HCT116 (cell line): ENCODE measurements at regions not wholly inside any gene's neighbourhood (a gene's known extent, or its start where the extent isn't known, plus 50 kb on each side); places are given as distances from the start of the nearest gene placed in this dataset.

Experiments
- ATAC-seq: fragments of 200-7000 bp; cut with Tn5 transposase; 2 replicates; pipeline ENCODE4 v1.9.1; 2020; ENCODE audit warnings: mild to moderate bottlenecking, moderate library complexity
- BruUV-seq: library from RNA; stranded (reverse); fragments of 400-500 nt; replicated peaks from 2 replicates; lab custom pipeline; 2021; lab: Mats Ljungman, UMichigan
- CTCF ChIA-PET: fragments of 300-600 bp; sonication (Branson Sonifier 250); formaldehyde crosslinking; loops from one replicate; lab custom pipeline; 2021; ENCODE audit warnings: antibody characterized with exemption; lab: Charles Lee
- POLR2A ChIA-PET: fragments of 300-600, 350-600 bp; sonication (Branson Sonifier 250); formaldehyde crosslinking; loops from one replicate; lab custom pipeline; 2021; ENCODE audit warnings: antibody characterized with exemption; lab: Charles Lee
- RAD21 ChIA-PET, 2 experiments: fragments of 300-600 bp; sonication (Branson Sonifier 250); formaldehyde crosslinking; loops; one replicate each; lab custom pipeline; 2023; ENCODE audit warnings: low total read pairs in 2 of 2; ENCODE audit not compliant: uncharacterized antibody in 2 of 2, unreplicated experiment in 2 of 2, low non-redundant PET in 1 of 2; lab: Charles Lee
- DNase-seq: peaks from one replicate; pipeline ENCODE4 v3.0.0-alpha.2; 2010; ENCODE audit warnings: low read depth, low spot score
- H2AFZ ChIP-seq: fragments of 200-600 bp; shearing (Covaris generic), sonication (generic); 2 replicates; pipeline ENCODE4 v1.6.1; 2017; ENCODE audit warnings: low read depth, mixed run types, mixed read lengths, antibody characterized with exemption, low read length; ENCODE audit not compliant: poor library complexity, severe bottlenecking
- H3K27ac ChIP-seq: 2 replicates; pipeline ENCODE4 v1.5.1; 2012; ENCODE audit warnings: low read depth, low read length
- H3K27me3 ChIP-seq: fragments of 200-600 bp; sonication (generic); 2 replicates; pipeline ENCODE4 v1.6.1; 2016; ENCODE audit warnings: mixed run types, low read length, mixed read lengths; ENCODE audit not compliant: insufficient read depth
- H3K36me3 ChIP-seq, 2 experiments: fragments of 200-500 bp in 1 of 2; fragments of 200-600 bp in 1 of 2; sonication (Bioruptor generic) in 1 of 2; sonication (generic) in 1 of 2; 2 replicates each; pipeline versions ENCODE4 v1.5.1 to v1.6.1; 2014 to 2016; ENCODE audit warnings: low read length in 2 of 2, inconsistent platforms in 1 of 2, mixed read lengths in 1 of 2, mixed run types in 1 of 2; ENCODE audit not compliant: insufficient read depth in 2 of 2, control insufficient read depth in 1 of 2
- H3K4me1 ChIP-seq, 2 experiments: fragments of 200-600 bp in 1 of 2; sonication (generic) in 1 of 2; 2 replicates each; pipeline versions ENCODE4 v1.5.1 to v1.6.1; 2012 to 2017; ENCODE audit warnings: low read length in 2 of 2, inconsistent platforms in 1 of 2, mild to moderate bottlenecking in 1 of 2, mixed read lengths in 1 of 2, mixed run types in 1 of 2, moderate library complexity in 1 of 2; ENCODE audit not compliant: insufficient read depth in 2 of 2, control insufficient read depth in 1 of 2
- H3K4me2 ChIP-seq: fragments of 200-600 bp; sonication (generic); 2 replicates; pipeline ENCODE4 v1.6.1; 2017; ENCODE audit warnings: mixed run types, low read length, mixed read lengths
- H3K4me3 ChIP-seq, 2 experiments: fragments of 200-600 bp in 1 of 2; sonication (generic) in 1 of 2; replicated peaks in 1 of 2; 2 replicates each; pipeline ENCODE4 v1.5.1; 2011 to 2016; ENCODE audit warnings: low read length in 2 of 2, control low read depth in 1 of 2, low read depth in 1 of 2, mild to moderate bottlenecking in 1 of 2, mixed read lengths in 1 of 2, mixed run types in 1 of 2
- H3K79me2 ChIP-seq: fragments of 200-600 bp; sonication (generic); 2 replicates; pipeline ENCODE4 v1.6.1; 2017; ENCODE audit warnings: mild to moderate bottlenecking, mixed run types, low read length, moderate library complexity, mixed read lengths; ENCODE audit not compliant: insufficient read depth
- H3K9ac ChIP-seq: fragments of 200-600 bp; sonication (generic); 2 replicates; pipeline ENCODE4 v1.6.1; 2016; ENCODE audit warnings: low read length, mixed read lengths
- H3K9me2 ChIP-seq: fragments of 200-600 bp; sonication (generic), shearing (Covaris generic); 2 replicates; pipeline ENCODE4 v1.6.1; 2017; ENCODE audit warnings: mixed run types, mild to moderate bottlenecking, moderate library complexity; ENCODE audit not compliant: insufficient read depth
- H3K9me3 ChIP-seq, 2 experiments: fragments of 200-500 bp in 1 of 2; fragments of 200-600 bp in 1 of 2; sonication (Bioruptor generic) in 1 of 2; sonication (generic) in 1 of 2; 2 replicates each; pipeline ENCODE4 v1.6.1; 2014 to 2017; ENCODE audit warnings: low read length in 2 of 2, mixed read lengths in 2 of 2, inconsistent platforms in 1 of 2, low read depth in 1 of 2, mild to moderate bottlenecking in 1 of 2, mixed run types in 1 of 2, moderate library complexity in 1 of 2; ENCODE audit not compliant: control insufficient read depth in 1 of 2, insufficient read depth in 1 of 2
- H4K20me1 ChIP-seq: fragments of 200-600 bp; sonication (generic), shearing (Covaris generic); 2 replicates; pipeline ENCODE4 v1.6.1; 2017; ENCODE audit warnings: mixed run types, mild to moderate bottlenecking, moderate library complexity; ENCODE audit not compliant: insufficient read depth
- CBX3 ChIP-seq: IDR thresholded peaks from 2 replicates; pipeline ENCODE4 v1.6.1; 2012; ENCODE audit warnings: low read depth
- EGR1 ChIP-seq: IDR thresholded peaks from 2 replicates; pipeline ENCODE4 v1.6.1; 2012; ENCODE audit warnings: low read depth
- ELF1 ChIP-seq: IDR thresholded peaks from 2 replicates; pipeline ENCODE4 v1.6.1; 2012; ENCODE audit warnings: low read depth, borderline replicate concordance
- EZH2phosphoT487 ChIP-seq: fragments of 200-600 bp; IDR thresholded peaks from 2 replicates; pipeline ENCODE4 v1.6.1; 2018; ENCODE audit warnings: antibody characterized with exemption, borderline replicate concordance
- FOSL1 ChIP-seq: IDR thresholded peaks from 2 replicates; pipeline ENCODE4 v1.6.1; 2012; ENCODE audit warnings: low read depth
- JUND ChIP-seq: IDR thresholded peaks from 2 replicates; pipeline ENCODE4 v1.6.1; 2012
- POLR2A ChIP-seq: IDR thresholded peaks from 2 replicates; pipeline ENCODE4 v1.7.0; 2011; ENCODE audit warnings: borderline replicate concordance; ENCODE audit not compliant: insufficient read depth, insufficient read length; ENCODE audit errors: extremely low read depth
- POLR2AphosphoS5 ChIP-seq: IDR thresholded peaks from 2 replicates; pipeline ENCODE4 v1.6.1; 2011; ENCODE audit warnings: mild to moderate bottlenecking, low read depth, low read length, moderate library complexity
- SP1 ChIP-seq: IDR thresholded peaks from 2 replicates; pipeline ENCODE4 v1.6.1; 2012; ENCODE audit warnings: low read depth
- SRF ChIP-seq: IDR thresholded peaks from 2 replicates; pipeline ENCODE4 v1.6.1; 2012; ENCODE audit warnings: low read depth
- TCF7L2 ChIP-seq: IDR thresholded peaks from 2 replicates; pipeline ENCODE4 v1.7.0; 2011; ENCODE audit warnings: borderline replicate concordance, inconsistent platforms; ENCODE audit not compliant: insufficient read depth, insufficient read length; ENCODE audit errors: extremely low read depth
- YY1 ChIP-seq: IDR thresholded peaks from 2 replicates; pipeline ENCODE4 v1.6.1; 2011; ENCODE audit warnings: low read length, low read depth, moderate library complexity, mild to moderate bottlenecking; ENCODE audit not compliant: insufficient replicate concordance; ENCODE audit errors: extremely low read depth
- ZBTB33 ChIP-seq: IDR thresholded peaks from 2 replicates; pipeline ENCODE4 v1.6.1; 2011; ENCODE audit warnings: mild to moderate bottlenecking, low read length, moderate library complexity; ENCODE audit not compliant: insufficient replicate concordance; ENCODE audit errors: extremely low read depth
- ZFX ChIP-seq: fragments of 450-650 bp; IDR thresholded peaks from 2 replicates; pipeline ENCODE4 v1.6.1; 2017
- intact Hi-C: fragments of 100-400 bp; cut with micrococcal nuclease; formaldehyde crosslinking; loops from 2 replicates; pipeline ENCODE4 v1.10.0; 2022
- TF ChIP-seq, protein P1 (sequence below): IDR thresholded peaks from 2 replicates; pipeline ENCODE4 v1.6.1; 2012
- TF ChIP-seq, protein P2 (sequence below): IDR thresholded peaks from 2 replicates; pipeline ENCODE4 v1.6.1; 2012
- TF ChIP-seq, protein P3 (sequence below): IDR thresholded peaks from 2 replicates; pipeline ENCODE4 v1.6.1; 2012; ENCODE audit warnings: low read depth

- TF ChIP-seq, protein P1, sequence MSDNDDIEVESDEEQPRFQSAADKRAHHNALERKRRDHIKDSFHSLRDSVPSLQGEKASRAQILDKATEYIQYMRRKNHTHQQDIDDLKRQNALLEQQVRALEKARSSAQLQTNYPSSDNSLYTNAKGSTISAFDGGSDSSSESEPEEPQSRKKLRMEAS = no peak
- no peak for TF ChIP-seq SP1
- no peak for TF ChIP-seq ZFX
These were observed 732.0 kb downstream of the TAF11L14 start (continued) for GRCh38 chr5:18366234-18366633.

- POLR2A ChIA-PET = no interaction called here
These were observed 736.3 kb downstream of the TAF11L14 start for GRCh38 chr5:18370531-18370930.

More at GRCh38 chr5:18370531-18370930, 736.3 kb downstream of the TAF11L14 start:
- RAD21 ChIA-PET = no interaction called here
- ATAC-seq (no peak), DNase-seq (no peak)
- no peak overlapping the region for H3K27ac ChIP-seq
- CTCF ChIA-PET = no interaction called here
- H3K79me2 ChIP-seq = no peaks in the 10 kb centered on the region
- no peak overlapping the region for H3K4me2 ChIP-seq
- H3K27me3 ChIP-seq = no peaks in the 10 kb centered on the region
- H2AFZ ChIP-seq = no peak overlapping the region
- H3K9me3 ChIP-seq = peaks cover 0 to 21% of the 10 kb centered on the region in 2 experiments; a peak in 2 of 4 replicates
- TF ChIP-seq CBX3 (no peak), YY1 (no peak), ZFX (no peak), ZBTB33 (no peak), SP1 (no peak), JUND (no peak), FOSL1 (no peak), EGR1 (no peak), POLR2AphosphoS5 (no peak), EZH2phosphoT487 (no peak), TCF7L2 (no peak), POLR2A (no peak), SRF (no peak), ELF1 (no peak)
- TF ChIP-seq, protein P2, sequence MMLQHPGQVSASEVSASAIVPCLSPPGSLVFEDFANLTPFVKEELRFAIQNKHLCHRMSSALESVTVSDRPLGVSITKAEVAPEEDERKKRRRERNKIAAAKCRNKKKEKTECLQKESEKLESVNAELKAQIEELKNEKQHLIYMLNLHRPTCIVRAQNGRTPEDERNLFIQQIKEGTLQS = no peak
- TF ChIP-seq, protein P3, sequence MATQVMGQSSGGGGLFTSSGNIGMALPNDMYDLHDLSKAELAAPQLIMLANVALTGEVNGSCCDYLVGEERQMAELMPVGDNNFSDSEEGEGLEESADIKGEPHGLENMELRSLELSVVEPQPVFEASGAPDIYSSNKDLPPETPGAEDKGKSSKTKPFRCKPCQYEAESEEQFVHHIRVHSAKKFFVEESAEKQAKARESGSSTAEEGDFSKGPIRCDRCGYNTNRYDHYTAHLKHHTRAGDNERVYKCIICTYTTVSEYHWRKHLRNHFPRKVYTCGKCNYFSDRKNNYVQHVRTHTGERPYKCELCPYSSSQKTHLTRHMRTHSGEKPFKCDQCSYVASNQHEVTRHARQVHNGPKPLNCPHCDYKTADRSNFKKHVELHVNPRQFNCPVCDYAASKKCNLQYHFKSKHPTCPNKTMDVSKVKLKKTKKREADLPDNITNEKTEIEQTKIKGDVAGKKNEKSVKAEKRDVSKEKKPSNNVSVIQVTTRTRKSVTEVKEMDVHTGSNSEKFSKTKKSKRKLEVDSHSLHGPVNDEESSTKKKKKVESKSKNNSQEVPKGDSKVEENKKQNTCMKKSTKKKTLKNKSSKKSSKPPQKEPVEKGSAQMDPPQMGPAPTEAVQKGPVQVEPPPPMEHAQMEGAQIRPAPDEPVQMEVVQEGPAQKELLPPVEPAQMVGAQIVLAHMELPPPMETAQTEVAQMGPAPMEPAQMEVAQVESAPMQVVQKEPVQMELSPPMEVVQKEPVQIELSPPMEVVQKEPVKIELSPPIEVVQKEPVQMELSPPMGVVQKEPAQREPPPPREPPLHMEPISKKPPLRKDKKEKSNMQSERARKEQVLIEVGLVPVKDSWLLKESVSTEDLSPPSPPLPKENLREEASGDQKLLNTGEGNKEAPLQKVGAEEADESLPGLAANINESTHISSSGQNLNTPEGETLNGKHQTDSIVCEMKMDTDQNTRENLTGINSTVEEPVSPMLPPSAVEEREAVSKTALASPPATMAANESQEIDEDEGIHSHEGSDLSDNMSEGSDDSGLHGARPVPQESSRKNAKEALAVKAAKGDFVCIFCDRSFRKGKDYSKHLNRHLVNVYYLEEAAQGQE = no peak
- BruUV-seq = no TSS peak
- H3K9me2 ChIP-seq = no peaks in the 10 kb centered on the region
- no peaks in the 10 kb centered on the region for H3K4me1 ChIP-seq
- H3K4me3 ChIP-seq = no peak overlapping the region
- no peaks in the 10 kb centered on the region for H4K20me1 ChIP-seq
- intact Hi-C loops = no loop called here
- no peaks in the 10 kb centered on the region for H3K36me3 ChIP-seq
- no peak overlapping the region for H3K9ac ChIP-seq
